Suppressor macrophage treated with lipopolysaccharide for 1 hour (primary cell): ENCODE measurements at regions not wholly inside any gene's neighbourhood (a gene's known extent, or its start where the extent isn't known, plus 50 kb on each side); places are given as distances from the start of the nearest gene placed in this dataset.

ENCODE experiments used
- DNase-seq, 3 donors: peaks; one replicate each; pipeline ENCODE4 v3.0.0-alpha.2; 2020 to 2022

DNA sequence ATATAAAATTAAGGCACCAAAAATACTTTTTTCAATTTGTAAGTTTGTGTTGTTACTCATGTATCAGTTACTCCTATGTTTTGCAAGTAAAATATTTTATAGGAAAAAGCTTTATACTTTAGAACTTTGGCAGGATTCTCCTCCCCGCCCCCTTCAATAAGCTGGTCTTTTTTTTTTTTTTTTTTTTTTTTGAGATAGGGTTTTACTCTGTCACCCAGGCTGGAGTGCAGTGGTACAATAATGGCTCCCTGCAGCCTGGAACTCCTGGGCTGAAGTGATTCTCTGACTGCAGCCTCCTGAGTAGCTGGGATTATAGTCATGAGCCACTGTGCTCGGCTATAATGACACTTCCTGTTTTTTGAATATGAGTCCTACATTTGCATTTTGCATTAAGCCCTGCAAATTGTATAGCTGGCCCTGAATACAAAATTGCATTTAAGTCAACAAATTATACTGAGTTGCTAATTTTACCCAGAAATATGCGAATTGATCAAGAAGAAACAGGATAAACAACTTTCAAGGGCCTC lies 192.9 kb downstream of the PIK3R1 start:
- DNase-seq, result peak; percentile 37 to 65 (median 51)

DNA sequence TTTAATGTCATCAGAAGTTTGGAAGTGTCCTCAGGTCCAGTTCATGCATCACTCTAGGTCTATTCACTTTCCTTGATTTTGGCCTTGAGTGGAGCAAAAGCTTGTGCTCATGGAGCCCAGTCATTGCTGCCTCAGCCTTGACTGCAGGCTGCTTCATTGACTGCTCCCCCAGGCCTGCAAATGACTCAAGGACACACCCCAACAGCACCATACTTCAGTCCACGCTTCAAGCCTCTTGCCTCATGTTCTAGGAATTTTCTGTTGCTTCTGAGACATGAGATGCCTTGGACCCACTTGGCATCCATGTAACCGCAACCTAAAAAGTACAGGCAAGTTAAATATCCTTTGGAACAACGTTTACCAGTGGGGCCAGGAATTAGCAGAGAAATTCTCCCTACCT lies 193.7 kb downstream of the PIK3R1 start:
- DNase-seq, result no peak

DNA sequence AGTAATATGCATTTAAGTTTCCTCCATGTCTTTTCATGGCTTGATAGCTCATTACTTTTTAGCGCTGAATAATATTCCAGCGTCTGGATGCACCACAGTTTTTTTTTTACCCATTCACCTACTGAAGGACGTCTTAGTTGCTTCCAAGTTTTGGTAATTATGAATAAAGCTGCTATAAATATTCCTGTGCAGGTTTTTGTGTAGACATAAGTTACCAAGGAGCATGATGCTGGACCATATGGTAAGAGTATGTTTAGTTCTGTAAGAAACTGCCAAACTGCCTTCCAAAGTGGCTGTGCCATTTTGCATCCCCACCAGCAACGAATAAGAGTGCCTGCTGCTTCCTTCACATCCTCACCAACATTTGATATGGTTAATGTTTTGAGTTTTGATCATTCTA lies 195.6 kb downstream of the PIK3R1 start:
- no peak for DNase-seq

DNA sequence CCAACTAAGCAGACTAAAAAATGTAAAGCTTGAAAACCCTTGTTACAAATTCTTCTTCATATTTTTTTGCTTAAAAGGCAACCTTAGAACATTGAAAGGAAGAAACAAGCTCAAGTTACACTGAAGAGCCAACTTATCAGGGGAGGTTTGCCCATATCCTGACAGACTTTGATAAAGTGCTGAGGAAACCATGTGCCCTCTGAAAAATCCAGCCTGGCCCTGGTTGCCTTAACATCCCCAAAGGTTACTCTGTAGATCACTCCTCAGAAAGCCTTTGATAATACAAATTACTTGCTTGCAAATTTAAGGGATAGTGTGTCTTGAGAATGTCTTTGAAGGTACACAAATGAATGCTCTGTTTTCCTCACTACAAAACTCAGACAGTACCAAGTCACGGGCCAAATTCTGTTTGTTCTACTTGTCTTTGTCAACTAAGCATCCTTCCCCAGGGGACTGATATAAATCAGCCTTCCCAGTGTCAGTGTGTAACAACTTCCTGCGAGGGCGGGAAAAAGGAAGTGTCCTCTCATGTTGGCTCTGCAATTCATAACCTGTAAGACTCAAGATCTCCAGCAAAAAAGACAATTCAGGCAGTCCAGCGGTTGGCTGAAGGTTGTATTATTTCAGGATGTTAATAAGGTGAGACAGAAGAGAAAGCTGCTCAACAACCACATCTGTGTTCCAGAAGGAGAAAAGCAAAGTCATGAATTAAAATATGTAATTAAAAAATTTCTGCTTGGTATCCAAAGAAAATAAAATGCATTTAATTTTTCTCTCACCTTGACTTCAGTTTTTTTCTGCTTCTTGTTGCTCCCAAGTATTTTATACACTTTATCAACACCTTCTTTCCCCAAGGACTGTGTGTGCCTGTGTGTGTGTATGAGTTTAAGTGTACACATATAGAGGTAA lies 199.9 kb downstream of the PIK3R1 start:
- peak; percentile 73 to 80 (median 79) for DNase-seq

DNA sequence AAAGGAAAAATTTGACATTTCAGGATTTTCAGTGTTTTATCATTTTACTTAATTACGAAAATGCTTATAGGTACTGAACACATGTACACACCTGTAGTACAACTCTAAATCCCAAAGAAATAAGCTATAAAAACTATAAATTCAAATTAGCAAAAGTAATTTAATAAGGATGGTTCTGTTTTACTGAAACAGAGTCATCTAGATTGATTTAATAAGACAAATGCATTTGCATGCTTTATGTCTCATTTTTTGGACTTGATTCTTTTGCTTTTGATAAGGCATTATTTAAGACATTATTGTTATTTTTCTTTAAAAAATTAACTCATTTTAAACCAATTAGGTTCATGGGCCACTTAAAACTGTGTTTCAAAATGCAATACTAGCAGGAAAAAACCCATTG lies 201.2 kb downstream of the PIK3R1 start:
- DNase-seq, result no peak

DNA sequence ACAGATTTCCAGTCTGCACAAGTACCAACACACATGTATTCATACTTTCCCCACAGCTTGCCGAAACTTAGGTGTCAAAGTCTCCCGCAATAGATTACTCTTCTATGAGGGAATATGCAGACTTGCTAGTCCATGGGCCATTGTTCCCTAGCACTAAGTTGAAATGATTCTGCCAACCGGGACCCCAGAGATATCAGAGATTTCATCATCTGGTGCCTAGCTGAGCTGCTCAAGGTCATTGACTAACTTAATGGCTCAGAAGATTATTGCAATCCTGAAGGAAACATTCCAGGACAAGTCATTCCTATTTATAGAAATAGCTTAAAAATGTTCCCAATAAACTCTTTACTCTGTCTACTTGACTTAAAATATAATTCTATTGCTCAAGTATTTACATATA lies 202.6 kb downstream of the PIK3R1 start:
- DNase-seq, result no peak

DNA sequence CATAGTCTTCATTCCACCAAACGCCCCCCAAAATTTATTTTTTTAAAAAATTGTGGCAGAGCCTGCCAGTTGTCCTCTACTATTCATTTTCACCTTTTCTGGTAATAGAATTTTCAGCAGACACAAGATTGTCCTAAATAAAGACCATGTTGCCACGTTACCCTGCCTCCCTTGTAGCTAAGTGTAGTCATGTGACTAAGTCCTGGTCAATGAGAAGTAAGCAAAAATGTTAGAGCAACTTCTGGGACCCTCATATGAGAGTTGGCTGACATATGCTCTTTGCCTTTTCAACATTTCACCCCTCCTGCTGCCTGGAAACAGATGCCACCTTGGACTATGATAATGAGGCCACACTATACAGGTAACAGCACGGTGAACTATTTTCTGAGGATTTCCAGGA lies 203.1 kb downstream of the PIK3R1 start:
- DNase-seq, result no peak

DNA sequence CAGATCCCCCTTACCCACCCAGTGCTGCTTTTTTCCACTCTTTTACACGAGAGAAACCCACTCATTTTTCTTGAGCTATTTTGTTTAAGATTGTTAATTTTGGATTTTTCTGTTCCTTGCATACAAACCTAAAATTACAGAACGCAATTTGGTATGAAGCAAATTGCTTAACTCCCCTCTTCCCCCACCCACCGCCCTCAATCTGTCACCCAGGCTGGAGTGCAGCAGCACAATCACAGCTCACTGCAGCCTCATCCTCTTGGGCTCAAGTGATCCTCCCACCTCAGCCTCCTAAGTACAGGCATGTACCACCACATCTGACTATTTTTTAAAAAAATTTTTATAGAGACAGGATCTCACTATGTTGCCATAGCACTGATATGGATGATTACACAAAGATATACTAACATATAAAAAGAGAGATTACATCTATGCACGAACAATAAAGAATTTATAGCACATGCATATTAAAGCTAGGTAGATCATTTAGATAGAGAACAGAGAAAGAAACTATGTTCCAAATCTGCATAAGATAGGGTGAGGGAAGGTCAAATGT lies 203.6 kb downstream of the PIK3R1 start:
- peak in 1 of 3 donors; percentile 25 for DNase-seq

DNA sequence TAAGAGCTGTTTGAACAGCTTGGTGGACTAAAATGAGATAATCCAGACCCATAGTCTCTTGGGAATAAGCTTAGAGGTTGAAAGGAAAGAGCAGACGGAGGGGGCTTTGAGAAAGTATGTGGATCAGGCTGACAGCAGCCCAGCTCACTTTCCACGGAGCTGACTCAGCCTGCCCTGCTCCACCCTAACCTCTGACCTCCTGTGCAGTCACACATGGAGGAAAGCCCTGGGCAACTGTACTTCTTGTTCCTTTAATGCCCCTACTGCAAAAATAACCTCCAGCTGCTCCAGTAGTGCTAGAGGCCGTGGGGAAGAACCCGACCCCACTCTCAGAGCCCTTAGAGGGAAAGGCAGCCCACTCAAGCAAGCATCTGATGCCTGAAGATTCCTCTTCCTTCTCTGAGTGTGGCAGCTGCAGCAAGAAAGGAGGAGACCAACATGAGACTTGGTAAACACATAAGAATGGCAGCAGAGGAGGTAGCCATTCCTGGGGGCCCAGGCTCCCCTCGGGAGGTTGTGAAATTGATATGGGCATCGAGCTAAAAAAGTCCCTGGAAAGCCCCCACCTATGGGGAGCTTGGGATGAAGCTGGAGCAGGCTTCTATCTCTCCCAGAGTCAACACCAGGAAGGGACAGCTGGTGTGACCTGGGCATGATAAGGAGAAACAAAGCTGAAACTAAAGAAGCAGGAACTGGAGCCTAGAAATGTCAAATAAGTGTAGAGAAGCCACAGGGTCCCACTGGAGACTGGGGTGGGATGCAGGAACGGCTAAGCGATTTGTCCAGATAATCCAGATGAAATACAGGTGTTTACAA lies 204.3 kb downstream of the PIK3R1 start:
- peak; percentile 73 to 77 (median 75) for DNase-seq

DNA sequence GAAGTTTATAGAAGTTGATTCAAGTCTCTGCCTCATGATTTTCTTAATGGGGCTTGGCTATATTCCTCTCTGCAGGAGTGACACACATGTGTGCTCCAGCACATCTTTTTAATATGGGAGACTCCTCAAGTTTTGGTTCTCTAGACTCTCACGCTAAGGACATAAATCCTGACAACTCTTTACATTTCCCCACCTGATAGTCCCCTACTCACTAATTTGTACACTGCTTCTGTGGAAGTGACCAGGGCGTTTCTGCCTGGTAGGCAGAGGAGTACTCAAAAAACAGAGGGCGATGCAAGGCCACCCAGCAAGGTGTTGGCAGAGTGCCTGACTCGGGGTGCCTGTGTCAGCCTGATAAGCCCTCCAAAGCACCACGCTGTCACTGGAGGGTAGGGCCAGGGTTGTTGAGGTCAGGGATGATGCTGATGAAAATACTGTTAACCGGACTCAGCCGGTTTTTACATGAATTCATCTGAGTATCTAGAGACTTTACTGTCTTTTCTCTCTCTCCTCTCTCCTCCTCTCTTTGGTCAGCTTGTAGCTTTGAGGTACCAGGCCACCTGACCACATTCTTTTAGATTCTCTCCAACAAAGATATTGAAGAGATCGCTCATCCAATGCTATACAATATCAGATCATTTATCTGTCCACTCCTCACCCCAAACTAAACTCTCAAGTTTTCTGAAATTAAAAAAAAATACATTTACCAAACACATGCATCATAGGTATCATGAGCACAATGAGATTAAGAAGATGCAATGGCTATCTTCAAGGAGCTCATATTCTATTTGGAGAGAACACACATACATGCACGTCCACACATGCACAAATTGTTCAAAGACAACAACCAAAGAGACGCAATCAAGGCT lies 205.2 kb downstream of the PIK3R1 start:
- no peak for DNase-seq

DNA sequence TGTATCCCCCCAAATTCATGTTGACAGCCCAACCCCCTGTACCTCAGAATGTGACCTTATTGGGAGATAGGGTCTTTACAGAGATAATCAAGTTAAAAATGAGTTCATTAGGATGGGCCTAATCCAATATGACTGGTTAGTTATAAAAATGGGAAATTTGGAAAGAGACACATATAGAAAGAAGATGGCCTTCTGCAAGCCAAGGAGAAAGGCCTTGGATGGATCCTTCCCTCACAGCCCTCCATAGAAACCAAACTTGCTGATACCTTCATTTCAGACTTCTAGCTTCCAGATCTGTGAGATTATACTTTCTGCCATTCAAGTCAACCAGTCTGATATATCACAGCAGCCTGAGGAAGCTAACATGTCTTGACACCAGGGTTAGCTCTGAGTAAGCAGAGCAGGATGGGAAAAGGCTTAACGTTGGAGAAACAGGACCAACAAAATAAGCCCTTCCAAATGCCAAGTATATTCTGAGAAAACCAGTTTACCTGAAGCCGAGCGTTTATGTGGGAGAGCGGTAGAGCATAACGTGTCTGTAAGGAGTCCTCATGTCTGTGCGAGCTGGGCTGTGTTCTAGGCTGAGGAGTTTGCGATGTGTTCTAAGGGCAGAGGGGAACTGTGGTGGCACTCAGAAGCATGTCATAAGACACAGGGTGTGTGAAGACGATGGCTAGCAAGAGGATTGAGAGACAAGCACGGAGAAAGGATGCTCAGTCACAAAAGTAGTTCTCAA lies 206.1 kb downstream of the PIK3R1 start:
- DNase-seq, result no peak

DNA sequence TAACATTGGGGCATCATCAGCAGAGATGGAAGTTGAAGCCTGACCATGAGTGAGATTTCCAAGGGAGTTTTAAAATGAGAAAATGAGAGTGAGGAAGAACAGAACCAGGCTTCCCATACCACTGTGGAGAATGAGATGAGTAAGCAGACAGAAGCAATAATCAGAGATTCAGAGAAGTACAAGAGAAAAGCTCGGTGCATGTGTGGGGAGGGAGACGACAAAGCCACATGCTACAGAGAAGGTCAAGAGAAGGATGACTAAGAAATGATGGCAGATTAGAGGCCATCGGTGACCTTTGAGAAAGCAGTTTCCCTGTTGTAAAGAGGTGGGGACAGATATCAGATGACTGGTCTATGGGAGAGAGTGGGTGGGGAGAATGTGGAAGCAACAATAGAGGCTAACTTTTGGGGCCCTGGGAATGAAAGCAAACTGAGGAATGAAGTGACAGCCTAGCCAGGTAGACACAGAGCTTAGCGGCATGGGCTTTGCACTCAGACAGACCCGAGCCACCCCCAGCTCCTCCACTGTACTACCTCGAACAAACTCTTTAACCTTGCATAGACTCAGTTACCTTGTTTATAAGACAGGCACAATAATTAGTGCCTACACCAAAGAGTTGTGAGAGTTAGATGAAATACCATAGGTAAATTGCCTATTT lies 207.7 kb downstream of the PIK3R1 start:
- peak; percentile 83 to 93 (median 87) for DNase-seq

DNA sequence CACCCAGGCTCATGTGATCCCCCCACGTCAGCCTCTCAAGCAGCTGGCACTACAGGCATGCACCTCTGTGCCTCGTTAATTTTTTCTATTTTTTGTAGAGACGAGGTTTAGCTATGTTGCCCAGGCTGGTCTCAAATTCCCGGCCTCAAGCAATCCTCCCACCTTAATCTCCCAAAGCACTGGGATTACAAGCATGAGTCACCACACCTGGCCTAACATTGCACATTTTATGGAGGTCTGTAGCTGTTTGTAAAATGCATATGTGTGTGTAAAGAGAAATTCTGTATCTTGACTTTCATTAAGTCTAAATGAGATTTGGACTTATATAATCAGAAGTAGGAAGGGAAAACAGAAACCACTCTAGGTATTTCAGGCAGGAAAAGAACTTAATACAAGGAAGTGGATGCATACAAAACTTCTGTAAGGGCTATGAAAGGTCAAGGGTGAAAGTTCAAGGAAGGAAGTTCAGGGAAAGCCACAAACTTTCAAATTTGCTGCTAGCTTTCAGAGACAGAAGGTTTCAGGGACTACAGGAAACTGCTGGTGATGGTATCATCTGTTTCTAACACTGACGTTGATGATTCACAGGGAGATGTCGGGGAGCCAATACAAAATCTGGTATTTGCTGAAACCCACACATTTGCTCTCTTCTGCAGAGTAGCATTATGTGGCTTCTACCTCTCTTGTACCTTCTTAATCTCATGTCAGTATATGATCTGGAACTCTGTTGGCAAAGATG lies 209.4 kb downstream of the PIK3R1 start:
- peak; percentile 70 to 91 (median 86) for DNase-seq

DNA sequence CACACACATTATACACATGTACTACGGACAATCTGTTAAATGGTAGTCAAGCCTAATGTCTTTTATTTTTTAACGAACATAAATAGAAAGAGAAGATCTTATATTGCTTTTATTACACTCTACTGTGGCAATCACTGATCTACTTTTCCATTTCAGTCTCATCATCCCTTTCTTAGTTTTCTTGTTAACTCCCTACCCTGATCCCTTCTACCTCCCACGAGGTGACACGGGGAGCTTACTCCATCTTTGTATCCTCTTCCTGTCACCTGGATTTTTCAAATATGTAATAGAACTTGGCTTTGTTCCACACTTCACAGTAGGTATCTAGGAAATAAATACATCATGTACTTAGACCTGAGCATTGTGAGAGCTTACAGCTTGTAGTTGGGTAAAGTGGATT lies 211.0 kb downstream of the PIK3R1 start:
- no peak for DNase-seq

DNA sequence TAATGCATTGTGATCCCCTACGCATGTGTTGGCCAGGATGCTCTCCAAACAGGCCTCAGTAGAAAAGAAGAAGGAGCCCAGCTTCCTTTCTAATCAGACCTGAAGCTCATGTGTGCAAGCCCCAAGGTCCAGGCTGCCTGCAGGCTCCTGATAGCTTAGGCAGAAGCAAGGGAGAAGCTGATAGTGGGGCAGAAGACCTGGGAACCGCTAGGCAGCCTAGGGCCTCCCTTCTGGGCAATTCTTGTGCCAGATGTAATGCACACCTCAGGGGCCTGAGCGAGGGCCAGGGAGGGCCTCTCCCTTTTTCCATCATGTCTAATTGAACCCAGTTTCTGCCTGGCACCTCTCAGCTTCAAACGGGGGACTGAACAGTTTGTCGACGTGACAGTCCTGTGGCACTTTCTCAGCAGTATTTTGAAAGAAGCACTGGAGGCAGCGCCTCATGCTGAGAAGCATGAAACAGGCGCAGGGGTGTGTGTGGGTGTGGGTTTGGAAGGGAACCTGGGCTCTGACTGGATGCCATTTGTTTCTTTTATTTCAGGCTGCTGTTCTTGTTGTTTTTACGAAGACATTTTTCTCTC lies 212.8 kb downstream of the PIK3R1 start:
- peak in 1 of 3 donors; percentile 39 for DNase-seq

DNA sequence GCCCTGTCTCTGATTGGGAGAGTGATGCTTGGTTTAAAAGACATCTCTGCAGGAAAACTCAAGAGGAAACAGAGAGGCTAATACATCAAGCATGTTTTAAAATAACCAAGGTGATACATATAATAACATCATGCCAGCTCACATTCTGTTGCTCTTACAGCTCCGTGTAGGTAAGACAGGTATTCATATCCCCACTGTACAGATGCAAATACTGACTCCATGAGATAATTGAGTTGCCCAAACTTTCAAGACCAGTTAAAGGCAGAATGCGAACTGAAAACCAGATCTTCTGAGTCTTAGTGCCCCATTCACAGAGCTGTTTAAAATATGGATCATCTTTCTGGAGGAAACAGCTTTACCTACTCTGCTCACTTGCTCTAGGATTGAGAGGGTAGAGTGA lies 214.0 kb downstream of the PIK3R1 start:
- DNase-seq, result no peak

DNA sequence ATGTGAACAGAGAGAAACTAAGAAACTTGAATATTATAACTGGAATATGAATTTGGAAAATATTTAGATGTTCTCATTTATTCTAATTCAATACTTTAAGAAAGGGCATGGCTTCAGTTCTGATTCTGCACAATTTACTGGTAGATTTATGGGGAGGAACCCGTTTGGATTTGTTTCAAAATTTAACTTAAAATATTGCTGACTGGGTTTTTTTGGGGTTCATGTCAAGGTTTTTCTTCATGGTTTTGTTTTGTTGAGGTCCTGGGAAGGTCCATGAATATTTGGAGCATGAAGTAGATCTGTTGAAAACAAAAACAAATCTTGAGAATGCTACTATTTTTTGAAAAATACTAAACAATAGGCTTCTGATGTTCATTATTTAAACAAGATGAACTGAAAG lies 214.7 kb downstream of the PIK3R1 start:
- no peak for DNase-seq

DNA sequence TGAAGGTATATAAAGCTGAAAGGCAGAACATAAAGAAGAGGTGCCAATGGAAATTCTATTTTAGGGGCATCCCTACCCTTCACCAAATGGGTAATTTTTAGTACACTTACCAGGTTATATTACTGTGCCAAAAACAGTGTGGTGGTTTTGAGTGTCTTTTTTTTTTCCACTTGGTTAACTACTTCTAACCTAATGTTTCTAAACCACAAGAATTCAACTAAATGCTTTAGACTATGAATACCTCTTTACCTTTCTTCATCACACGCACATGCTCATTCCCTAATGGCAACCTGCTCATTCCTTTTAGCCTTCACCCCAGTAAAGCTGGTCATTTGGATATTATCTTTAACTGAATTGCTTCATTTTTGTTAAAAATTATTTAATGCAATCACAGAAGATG lies 215.6 kb downstream of the PIK3R1 start:
- no peak for DNase-seq

DNA sequence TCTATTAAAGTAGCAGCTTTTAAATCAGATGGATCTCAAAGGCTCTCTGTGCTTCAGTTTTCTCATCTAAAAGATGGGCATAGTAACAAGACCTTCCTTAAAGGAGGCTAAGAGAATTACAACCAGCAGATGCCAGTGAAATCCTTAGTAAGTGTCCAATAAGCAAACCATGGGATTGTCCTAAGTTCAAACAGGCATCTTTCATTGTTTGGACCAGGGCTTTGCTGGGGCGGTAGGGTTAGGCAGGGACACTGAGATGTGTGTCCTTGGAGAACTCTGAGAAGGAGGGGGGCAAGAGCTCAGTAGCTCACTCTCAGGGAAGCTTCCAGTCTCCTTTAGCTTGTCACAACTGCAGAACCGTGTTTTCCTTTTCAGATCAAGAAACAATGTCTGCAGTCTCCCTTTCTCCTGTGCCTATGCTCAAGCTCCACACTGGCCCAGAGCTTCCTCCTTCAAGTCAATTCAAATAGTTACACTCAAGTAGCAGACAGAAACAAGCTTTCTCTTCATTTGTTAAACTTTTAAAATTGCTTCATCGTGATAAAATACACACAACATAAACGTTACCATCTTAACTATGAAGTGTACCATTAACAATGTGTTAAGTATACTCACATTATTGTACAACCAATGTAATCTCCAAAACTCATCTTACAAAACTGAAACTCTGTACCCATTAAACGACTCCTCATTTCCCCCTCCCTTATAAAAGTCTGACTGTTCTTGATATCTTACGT lies 216.2 kb downstream of the PIK3R1 start:
- DNase-seq, result no peak
